ENCODE measurements at regions not wholly inside any gene's neighbourhood (a gene's known extent, or its start where the extent isn't known, plus 50 kb on each side); places are given as distances from the start of the nearest gene placed in this dataset.

DNA sequence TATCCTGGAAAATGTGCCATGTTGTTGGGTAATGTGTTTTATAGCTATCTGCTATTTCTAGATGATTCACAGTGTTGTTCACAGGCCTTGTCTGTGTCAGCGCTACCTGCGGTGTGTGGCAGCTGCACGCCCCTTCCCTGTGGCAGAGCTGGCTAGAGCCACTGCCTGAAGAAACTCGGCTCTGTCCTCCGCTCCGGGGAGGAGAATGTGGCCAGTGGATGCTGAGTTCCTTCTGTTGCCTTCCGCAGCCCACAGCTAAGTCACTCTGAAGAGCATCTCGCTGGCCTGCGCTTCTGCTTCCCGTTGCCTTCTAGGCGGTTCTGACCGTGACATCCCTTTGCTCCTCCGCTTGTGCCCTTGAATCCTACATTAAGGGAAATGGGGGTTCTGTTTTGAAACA is 135.1 kb downstream of the PLG start:
- Histone ChIP-seq H3K9me3 (ENCODE audit: control insufficient read depth in 2 of 2, low read length in 2 of 2) (no peaks in the 10 kb centered on the region), H3K4me1 (ENCODE audit: control insufficient read depth, insufficient read depth, low read length, poor library complexity, severe bottlenecking) (no peaks in the 10 kb centered on the region), H3K36me3 (ENCODE audit: control insufficient read depth, insufficient read depth, low read length) (no peaks in the 10 kb centered on the region), H3K27ac (ENCODE audit: insufficient read depth, low read length, poor library complexity, severe bottlenecking) (no peak overlapping the region), H3K4me3 (ENCODE audit: low read depth, low read length) (no peak overlapping the region), H3K27me3 (ENCODE audit: control insufficient read depth, insufficient read depth, low read length) (no peaks in the 10 kb centered on the region)
- Mint-ChIP-seq H3K4me3 (no peak overlapping the region), H3K36me3 (no peaks in the 10 kb centered on the region), H3K27ac (no peak overlapping the region), H3K9me3 (no peaks in the 10 kb centered on the region), H3K4me1 (no peaks in the 10 kb centered on the region), H3K27me3 (no peaks in the 10 kb centered on the region)
- peak in 1 of 3 donors; percentile 7 for DNase-seq
- ATAC-seq (ENCODE audit: low read depth in 2 of 2), result no peak

DNA sequence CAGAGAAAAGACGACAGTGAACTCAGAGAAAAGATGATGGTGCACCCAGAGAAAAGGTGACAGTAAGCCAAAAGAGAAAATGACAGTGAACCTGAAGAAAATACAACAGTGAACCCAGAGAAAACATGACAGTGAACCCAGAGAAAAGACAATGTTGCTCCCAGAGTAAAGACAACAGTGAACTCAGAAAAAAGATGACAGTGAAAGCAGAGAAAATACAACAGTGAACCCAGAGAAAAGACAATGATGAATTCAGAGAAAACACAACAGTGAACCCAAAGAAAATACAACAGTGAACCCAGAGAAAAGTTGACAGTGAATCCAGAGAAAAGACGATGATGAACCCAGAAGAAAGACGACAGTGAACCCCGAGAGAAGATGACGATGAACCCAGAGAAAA is 140.5 kb upstream of the MAP3K4 start:
- ATAC-seq (ENCODE audit: low read depth in 2 of 2) (no peak), DNase-seq (no peak)
- no peaks in the 10 kb centered on the region for H3K27me3 Mint-ChIP-seq
- Histone ChIP-seq H3K4me3 (ENCODE audit: low read depth, low read length) (no peak overlapping the region), H3K27ac (ENCODE audit: insufficient read depth, low read length, poor library complexity, severe bottlenecking) (no peak overlapping the region), H3K4me1 (ENCODE audit: control insufficient read depth, insufficient read depth, low read length, poor library complexity, severe bottlenecking) (no peaks in the 10 kb centered on the region), H3K9me3 (ENCODE audit: control insufficient read depth in 2 of 2, low read length in 2 of 2) (no peaks in the 10 kb centered on the region), H3K36me3 (ENCODE audit: control insufficient read depth, insufficient read depth, low read length) (no peaks in the 10 kb centered on the region), H3K27me3 (ENCODE audit: control insufficient read depth, insufficient read depth, low read length) (no peaks in the 10 kb centered on the region)
- no peak overlapping the region for H3K4me3 Mint-ChIP-seq
- no peaks in the 10 kb centered on the region for H3K9me3 Mint-ChIP-seq
- H3K4me1 Mint-ChIP-seq, result no peaks in the 10 kb centered on the region
- H3K36me3 Mint-ChIP-seq, result no peaks in the 10 kb centered on the region
- no peak overlapping the region for H3K27ac Mint-ChIP-seq

DNA sequence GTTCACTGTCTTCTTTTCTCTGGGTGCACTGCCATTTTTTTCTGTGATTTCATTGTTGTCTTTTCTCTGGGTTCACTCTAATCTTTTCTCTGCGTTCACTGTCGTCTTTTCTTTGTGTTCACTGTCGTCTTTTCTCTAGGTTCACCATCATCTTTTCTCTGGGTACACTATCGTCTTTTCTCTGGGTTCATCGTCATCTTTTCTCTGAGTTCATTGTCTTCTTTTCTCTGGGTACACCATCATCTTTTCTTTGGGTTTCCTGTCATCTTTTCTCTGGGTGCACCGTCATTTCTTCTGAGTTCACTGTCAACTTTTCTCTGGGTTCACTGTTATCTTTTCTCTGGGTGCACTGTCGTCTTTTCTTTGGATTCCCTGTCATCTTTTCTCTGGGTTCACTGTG is 137.6 kb upstream of the MAP3K4 start:
- Histone ChIP-seq H3K27ac (ENCODE audit: insufficient read depth, low read length, poor library complexity, severe bottlenecking) (no peak overlapping the region), H3K36me3 (ENCODE audit: control insufficient read depth, insufficient read depth, low read length) (no peaks in the 10 kb centered on the region), H3K27me3 (ENCODE audit: control insufficient read depth, insufficient read depth, low read length) (no peaks in the 10 kb centered on the region), H3K4me3 (ENCODE audit: low read depth, low read length) (no peak overlapping the region), H3K4me1 (ENCODE audit: control insufficient read depth, insufficient read depth, low read length, poor library complexity, severe bottlenecking) (no peaks in the 10 kb centered on the region), H3K9me3 (ENCODE audit: control insufficient read depth in 2 of 2, low read length in 2 of 2) (no peaks in the 10 kb centered on the region)
- Mint-ChIP-seq H3K27me3 (no peaks in the 10 kb centered on the region), H3K4me1 (no peaks in the 10 kb centered on the region), H3K36me3 (no peaks in the 10 kb centered on the region), H3K27ac (no peak overlapping the region), H3K9me3 (no peaks in the 10 kb centered on the region), H3K4me3 (no peak overlapping the region)
- ATAC-seq (ENCODE audit: low read depth in 2 of 2) (no peak), DNase-seq (no peak)

DNA sequence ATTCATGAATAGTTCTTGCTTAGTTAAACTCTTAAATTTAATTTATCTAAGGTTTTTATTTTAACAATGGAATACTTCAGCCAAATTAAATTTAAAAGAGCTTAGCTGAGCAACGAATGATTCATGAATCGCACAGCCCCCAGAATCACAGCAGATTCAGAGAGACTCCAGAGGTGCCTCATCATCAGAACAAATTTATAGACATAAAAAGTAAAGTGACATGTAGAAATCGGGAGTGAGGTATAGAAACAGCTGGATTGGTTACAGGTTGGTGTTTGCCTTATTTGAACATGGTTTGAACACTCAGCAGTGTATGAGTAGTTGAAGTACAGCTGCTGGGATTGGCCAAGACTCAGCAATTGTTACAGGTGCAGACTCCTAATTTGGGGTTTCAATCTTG is 132.7 kb upstream of the MAP3K4 start:
- Histone ChIP-seq H3K27ac (ENCODE audit: insufficient read depth, low read length, poor library complexity, severe bottlenecking) (no peak overlapping the region), H3K9me3 (ENCODE audit: control insufficient read depth in 2 of 2, low read length in 2 of 2) (no peaks in the 10 kb centered on the region), H3K4me3 (ENCODE audit: low read depth, low read length) (no peak overlapping the region), H3K27me3 (ENCODE audit: control insufficient read depth, insufficient read depth, low read length) (no peaks in the 10 kb centered on the region), H3K4me1 (ENCODE audit: control insufficient read depth, insufficient read depth, low read length, poor library complexity, severe bottlenecking) (no peaks in the 10 kb centered on the region), H3K36me3 (ENCODE audit: control insufficient read depth, insufficient read depth, low read length) (no peaks in the 10 kb centered on the region)
- no peaks in the 10 kb centered on the region for H3K9me3 Mint-ChIP-seq
- no peaks in the 10 kb centered on the region for H3K4me1 Mint-ChIP-seq
- H3K36me3 Mint-ChIP-seq, result no peaks in the 10 kb centered on the region
- H3K4me3 Mint-ChIP-seq, result no peak overlapping the region
- ATAC-seq (ENCODE audit: low read depth in 2 of 2) (no peak), DNase-seq (no peak)
- H3K27me3 Mint-ChIP-seq, result no peaks in the 10 kb centered on the region
- no peak overlapping the region for H3K27ac Mint-ChIP-seq

DNA sequence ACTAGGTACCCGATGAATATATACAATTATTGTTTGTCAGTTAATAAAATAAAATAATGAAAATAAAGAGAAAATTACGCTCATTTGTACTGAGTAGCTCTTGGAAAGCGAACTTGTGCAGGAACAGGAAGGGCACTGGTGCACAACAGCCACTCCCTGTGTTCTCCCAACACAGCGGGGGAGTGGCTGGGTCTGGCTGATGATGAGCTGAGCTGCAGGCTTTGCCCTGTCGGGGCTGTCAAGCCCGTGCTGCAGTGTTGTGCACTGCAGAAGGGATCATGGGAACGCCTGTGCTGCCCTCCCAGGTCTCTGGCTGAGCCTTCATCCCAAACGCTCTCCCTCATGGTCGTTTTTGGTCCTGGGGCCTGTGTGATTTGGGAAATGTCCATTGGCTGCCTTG is 131.7 kb upstream of the MAP3K4 start:
- no peaks in the 10 kb centered on the region for H3K27me3 Mint-ChIP-seq
- H3K36me3 Mint-ChIP-seq, result no peaks in the 10 kb centered on the region
- no peaks in the 10 kb centered on the region for H3K4me1 Mint-ChIP-seq
- ATAC-seq (ENCODE audit: low read depth in 2 of 2) (no peak), DNase-seq (no peak)
- no peak overlapping the region for H3K4me3 Mint-ChIP-seq
- Histone ChIP-seq H3K36me3 (ENCODE audit: control insufficient read depth, insufficient read depth, low read length) (no peaks in the 10 kb centered on the region), H3K27me3 (ENCODE audit: control insufficient read depth, insufficient read depth, low read length) (no peaks in the 10 kb centered on the region), H3K27ac (ENCODE audit: insufficient read depth, low read length, poor library complexity, severe bottlenecking) (no peak overlapping the region), H3K9me3 (ENCODE audit: control insufficient read depth in 2 of 2, low read length in 2 of 2) (no peaks in the 10 kb centered on the region), H3K4me1 (ENCODE audit: control insufficient read depth, insufficient read depth, low read length, poor library complexity, severe bottlenecking) (no peaks in the 10 kb centered on the region), H3K4me3 (ENCODE audit: low read depth, low read length) (no peak overlapping the region)
- H3K9me3 Mint-ChIP-seq, result peaks cover 0 to 5% (median 0%) of the 10 kb centered on the region in 7 donors
- no peak overlapping the region for H3K27ac Mint-ChIP-seq

DNA sequence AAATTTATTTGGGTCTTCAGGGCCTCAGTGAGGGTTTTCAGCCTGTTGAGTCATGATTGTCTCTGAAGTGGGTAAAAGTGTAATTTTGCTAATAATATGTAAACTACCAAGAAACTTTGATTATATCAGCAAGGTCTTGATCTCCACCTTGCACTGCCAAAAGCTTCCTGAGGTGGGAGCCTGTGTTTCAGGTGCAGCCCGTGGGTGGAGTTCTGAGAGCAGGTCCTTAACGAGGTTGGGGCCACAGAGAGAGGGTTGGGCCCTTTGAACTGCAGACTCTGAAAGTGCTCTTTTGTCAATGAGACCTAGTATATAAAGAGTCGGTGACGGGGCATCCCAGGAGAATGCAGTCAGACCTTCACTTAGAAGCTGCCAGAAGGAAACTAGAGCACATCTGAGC is 129.7 kb upstream of the MAP3K4 start:
- H3K4me3 Mint-ChIP-seq, result no peak overlapping the region
- H3K9me3 Mint-ChIP-seq, result peaks cover 0 to 5% (median 0%) of the 10 kb centered on the region in 7 donors
- no peak overlapping the region for H3K4me3 ChIP-seq (ENCODE audit: low read depth, low read length)
- no peaks in the 10 kb centered on the region for H3K27me3 ChIP-seq (ENCODE audit: control insufficient read depth, insufficient read depth, low read length)
- no peaks in the 10 kb centered on the region for H3K27me3 Mint-ChIP-seq
- no peaks in the 10 kb centered on the region for H3K4me1 Mint-ChIP-seq
- H3K9me3 ChIP-seq (ENCODE audit: control insufficient read depth in 2 of 2, low read length in 2 of 2), result no peaks in the 10 kb centered on the region
- no peak overlapping the region for H3K27ac ChIP-seq (ENCODE audit: insufficient read depth, low read length, poor library complexity, severe bottlenecking)
- H3K27ac Mint-ChIP-seq, result no peak overlapping the region
- no peaks in the 10 kb centered on the region for H3K36me3 Mint-ChIP-seq
- H3K36me3 ChIP-seq (ENCODE audit: control insufficient read depth, insufficient read depth, low read length), result no peaks in the 10 kb centered on the region
- no peaks in the 10 kb centered on the region for H3K4me1 ChIP-seq (ENCODE audit: control insufficient read depth, insufficient read depth, low read length, poor library complexity, severe bottlenecking)
- DNase-seq (no peak), ATAC-seq (ENCODE audit: low read depth in 2 of 2) (no peak)

DNA sequence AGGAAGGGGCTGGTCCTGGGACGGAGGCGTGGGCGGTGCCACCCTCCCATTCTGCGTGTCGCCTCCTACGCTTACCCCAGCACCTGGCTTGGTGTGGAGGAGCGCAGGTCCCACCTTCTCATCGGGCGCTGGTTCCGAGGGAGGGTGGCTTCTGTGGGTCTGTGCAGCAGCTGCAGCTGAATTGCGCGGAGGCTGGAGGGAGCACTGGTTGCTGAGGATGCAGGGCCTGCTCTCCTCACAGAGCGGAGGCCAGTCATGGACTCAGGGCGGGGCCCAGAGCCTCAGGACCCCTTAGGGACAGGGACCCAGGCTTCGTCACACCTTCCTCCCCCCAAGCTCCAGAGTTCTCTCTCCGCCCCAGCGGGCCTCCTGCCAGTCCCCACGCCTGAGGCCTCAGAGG is 127.8 kb upstream of the MAP3K4 start:
- Histone ChIP-seq H3K27ac (ENCODE audit: insufficient read depth, low read length, poor library complexity, severe bottlenecking) (no peak overlapping the region), H3K9me3 (ENCODE audit: control insufficient read depth in 2 of 2, low read length in 2 of 2) (no peaks in the 10 kb centered on the region), H3K4me3 (ENCODE audit: low read depth, low read length) (no peak overlapping the region), H3K27me3 (ENCODE audit: control insufficient read depth, insufficient read depth, low read length) (no peaks in the 10 kb centered on the region), H3K4me1 (ENCODE audit: control insufficient read depth, insufficient read depth, low read length, poor library complexity, severe bottlenecking) (no peaks in the 10 kb centered on the region), H3K36me3 (ENCODE audit: control insufficient read depth, insufficient read depth, low read length) (no peaks in the 10 kb centered on the region)
- ATAC-seq (ENCODE audit: low read depth in 2 of 2) (no peak), DNase-seq (no peak)
- Mint-ChIP-seq H3K4me1 (no peaks in the 10 kb centered on the region), H3K27me3 (no peaks in the 10 kb centered on the region), H3K9me3 (peaks cover 0 to 7% (median 0%) of the 10 kb centered on the region in 7 donors), H3K4me3 (no peak overlapping the region), H3K36me3 (no peaks in the 10 kb centered on the region), H3K27ac (no peak overlapping the region)

DNA sequence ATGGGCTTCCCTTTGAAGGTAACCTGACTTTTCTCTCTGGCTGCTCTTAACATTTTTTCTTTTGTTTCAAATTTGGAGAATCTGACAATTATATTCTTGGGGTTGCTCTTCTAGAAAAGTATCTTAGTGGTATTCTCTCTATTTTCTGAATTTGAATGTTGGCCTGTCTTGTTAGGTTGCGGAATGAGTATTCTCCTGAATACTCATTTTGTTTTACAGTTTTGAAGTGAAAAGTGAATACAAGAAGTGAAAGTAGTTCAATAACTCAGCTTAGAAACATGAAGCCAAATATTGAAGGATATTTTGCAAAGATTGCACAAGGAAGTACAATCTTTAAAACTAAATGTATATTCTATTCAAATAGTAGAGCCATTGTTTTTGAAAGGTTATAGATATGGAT is 120.2 kb upstream of the MAP3K4 start:
- H3K27ac ChIP-seq (ENCODE audit: insufficient read depth, low read length, poor library complexity, severe bottlenecking), result no peak overlapping the region
- H3K4me3 ChIP-seq (ENCODE audit: low read depth, low read length), result no peak overlapping the region
- no peaks in the 10 kb centered on the region for H3K36me3 Mint-ChIP-seq
- DNase-seq (no peak), ATAC-seq (ENCODE audit: low read depth in 2 of 2) (no peak)
- no peaks in the 10 kb centered on the region for H3K9me3 ChIP-seq (ENCODE audit: control insufficient read depth in 2 of 2, low read length in 2 of 2)
- H3K36me3 ChIP-seq (ENCODE audit: control insufficient read depth, insufficient read depth, low read length), result no peaks in the 10 kb centered on the region
- H3K9me3 Mint-ChIP-seq, result peaks cover 0 to 7% (median 0%) of the 10 kb centered on the region in 7 donors
- H3K4me1 ChIP-seq (ENCODE audit: control insufficient read depth, insufficient read depth, low read length, poor library complexity, severe bottlenecking), result no peaks in the 10 kb centered on the region
- no peaks in the 10 kb centered on the region for H3K27me3 ChIP-seq (ENCODE audit: control insufficient read depth, insufficient read depth, low read length)
- H3K27ac Mint-ChIP-seq, result no peak overlapping the region
- no peaks in the 10 kb centered on the region for H3K4me1 Mint-ChIP-seq
- no peak overlapping the region for H3K4me3 Mint-ChIP-seq
- H3K27me3 Mint-ChIP-seq, result peaks cover 4% of the 10 kb centered on the region
